ENCODE measurements at regions not wholly inside any gene's neighbourhood (a gene's known extent, or its start where the extent isn't known, plus 50 kb on each side); places are given as distances from the start of the nearest gene placed in this dataset.
"Not testable (repeated sequence)": the region's sequence is repeated elsewhere in the genome, so short reads cannot be mapped to it uniquely, and the experiment has no call there.

GRCh38 chr18:26653943-26654615 lies 105.7 kb upstream of the KCTD1 start:
- DNase-seq (ENCODE audit: low read depth in 2 of 2), result no peak

DNA sequence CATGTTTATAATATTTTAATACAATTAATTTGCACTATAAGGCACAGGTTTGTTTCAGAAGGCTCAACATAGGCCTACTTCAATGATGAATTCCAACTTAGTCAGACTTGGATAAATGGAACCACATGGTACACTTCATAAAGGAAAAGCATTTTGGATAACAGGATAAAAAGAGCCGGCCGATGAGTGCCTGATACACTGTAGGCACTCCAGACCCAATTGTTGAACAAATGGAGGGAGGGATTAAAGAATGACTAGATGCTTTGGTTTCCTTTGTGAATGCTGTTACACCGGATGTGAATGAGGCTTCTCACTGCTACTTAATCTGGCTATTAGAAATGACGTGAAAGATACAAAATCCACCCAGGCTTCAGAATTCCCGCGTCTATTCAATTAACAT lies 104.1 kb upstream of the KCTD1 start:
- DNase-seq (ENCODE audit: low read depth in 2 of 2), result no peak

GRCh38 chr18:26650310-26651268 lies 102.2 kb upstream of the KCTD1 start:
- no peak for DNase-seq (ENCODE audit: low read depth in 2 of 2)

DNA sequence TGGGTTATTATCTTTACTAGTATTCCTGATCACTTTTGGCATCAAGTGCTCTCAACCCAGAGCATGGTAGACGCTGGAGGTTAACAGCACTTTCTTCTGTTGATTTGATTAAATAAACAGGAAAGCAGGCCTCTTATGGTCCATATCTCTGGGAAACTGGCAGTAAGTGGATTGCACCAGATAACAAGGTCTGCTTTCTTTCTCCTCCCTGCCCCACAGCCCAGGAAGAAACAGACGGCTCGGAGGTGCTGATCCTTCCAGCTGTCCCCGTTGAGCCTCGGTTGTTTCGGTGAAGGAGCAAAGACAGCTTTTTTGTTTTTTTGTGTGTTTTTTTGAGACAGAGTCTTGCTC lies 100.8 kb upstream of the KCTD1 start:
- no peak for DNase-seq (ENCODE audit: low read depth in 2 of 2)

GRCh38 chr18:26648509-26649192 lies 100.3 kb upstream of the KCTD1 start:
- DNase-seq (ENCODE audit: low read depth in 2 of 2), result no peak

DNA sequence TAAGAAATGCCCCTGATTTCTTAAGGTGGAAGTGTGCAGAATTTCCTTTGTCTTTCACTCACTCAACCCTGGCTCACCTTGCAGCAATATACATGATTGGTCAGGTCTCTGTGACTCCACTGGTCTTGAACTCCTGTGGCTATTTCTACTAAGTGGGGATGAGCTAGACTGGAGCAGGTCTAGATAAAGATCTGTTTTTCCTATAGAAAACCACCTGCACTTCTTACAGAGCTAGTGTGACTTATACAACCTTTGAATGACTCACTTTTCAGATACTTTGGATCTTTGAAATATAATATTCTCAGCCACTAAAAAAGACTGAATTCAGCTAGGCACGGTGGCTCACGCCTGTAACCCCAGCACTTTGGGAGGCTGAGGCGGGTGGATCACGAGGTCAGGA lies 98.5 kb upstream of the KCTD1 start:
- no peak for DNase-seq (ENCODE audit: low read depth in 2 of 2)

DNA sequence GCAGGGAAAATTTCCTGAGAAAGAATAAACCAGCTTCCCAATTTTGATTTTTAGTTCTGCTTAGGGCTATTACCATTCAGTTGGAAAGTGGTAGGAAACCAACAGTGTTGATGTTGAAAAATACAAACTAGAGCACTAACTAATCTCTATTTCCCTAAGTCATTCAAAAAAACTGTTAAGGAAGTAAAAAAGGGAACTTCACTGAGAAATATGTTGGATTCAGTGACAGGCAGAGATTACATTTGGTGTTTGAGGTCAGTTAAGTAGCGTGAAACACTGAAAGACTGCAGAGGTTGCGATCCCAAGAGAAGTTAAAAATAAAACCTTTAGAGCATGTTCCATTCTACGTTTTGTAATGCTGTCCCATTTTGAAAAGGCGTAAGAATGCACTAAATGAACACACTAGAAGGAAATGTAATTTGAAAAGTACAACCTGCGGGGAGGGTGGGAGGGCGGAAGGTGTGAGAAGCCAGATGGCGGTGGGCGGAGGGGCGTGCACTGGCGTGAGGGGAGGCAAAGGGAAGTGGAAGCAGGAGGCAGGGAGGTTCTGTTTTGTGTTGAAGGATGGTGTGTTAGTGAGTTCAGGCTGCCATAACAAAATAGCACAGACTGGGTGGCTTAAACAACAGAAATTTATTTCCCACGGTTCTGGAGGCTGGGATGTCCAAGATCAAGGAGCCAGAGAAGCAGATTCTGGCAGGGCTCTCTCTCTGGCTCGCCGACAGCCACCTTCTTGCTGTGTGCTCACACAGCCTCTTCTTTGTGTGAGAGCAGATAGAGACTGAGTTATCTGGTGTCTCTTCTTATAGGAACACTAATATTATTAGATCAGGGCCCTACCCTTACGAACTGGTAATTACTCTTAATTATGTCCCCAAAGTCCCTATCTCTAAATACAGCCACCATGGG lies 94.3 kb upstream of the KCTD1 start:
- DNase-seq (ENCODE audit: low read depth in 2 of 2), result no peak

- no peak for DNase-seq (ENCODE audit: low read depth in 2 of 2)
These were observed 92.2 kb upstream of the KCTD1 start for GRCh38 chr18:26640541-26640940.

DNA sequence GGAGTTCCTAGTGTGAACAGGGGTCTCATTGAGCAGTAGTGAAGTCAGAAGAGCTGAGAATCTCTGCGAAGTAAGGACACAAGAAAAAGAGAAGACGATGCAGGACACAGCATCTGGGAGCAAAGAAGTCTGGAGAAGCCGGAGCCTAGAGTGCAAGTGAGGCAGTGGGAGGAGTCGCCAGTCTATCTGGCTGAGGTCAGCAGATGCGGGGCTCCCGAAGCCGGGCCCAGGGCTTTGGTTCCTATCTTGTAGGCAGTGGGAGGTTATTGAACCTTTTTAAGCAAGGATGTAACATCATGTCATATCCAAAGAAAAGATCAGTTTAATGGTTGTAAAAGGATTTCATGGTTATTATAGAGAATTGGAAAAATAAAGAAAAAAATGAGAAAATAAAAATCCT lies 90.8 kb upstream of the KCTD1 start:
- DNase-seq (ENCODE audit: low read depth in 2 of 2), result no peak

DNA sequence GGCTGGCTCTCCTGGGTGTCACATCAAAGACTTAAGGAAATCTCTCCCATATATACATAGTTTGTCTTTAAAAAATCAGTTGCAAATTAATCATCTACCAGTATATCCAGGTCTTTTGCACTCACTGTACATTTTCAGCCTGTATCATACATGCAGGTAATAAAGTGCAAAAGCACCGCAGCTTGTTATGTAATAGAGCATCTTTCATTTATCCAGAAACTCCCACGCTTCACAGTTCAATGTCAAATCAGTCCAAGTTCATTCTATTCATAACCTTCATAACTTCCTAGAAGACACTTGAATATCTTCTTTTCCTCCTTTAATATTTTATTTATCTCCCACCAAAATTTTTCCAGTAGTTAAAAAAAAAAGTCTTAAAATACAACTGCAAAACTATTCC lies 89.6 kb upstream of the KCTD1 start:
- no peak for DNase-seq (ENCODE audit: low read depth in 2 of 2)

DNA sequence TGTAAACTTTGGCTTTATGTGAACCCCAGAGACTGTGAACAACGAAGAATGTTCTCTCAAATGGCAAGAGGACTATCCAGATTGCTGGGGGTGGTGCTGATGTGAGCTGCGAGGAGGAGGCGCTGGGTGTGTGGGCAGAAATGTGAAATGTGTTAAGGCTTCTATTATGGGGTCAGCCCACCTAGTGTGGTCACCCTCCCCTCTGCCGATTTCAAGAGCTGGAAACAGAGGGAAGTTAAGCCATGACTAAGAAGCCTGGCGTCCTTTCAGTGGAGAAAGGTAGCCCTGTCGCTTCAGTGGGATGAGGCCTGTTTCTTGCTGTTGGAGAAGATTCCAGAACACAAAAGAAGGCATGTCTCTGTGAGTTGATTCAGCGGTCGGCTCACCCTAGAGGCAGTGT lies 89.0 kb upstream of the KCTD1 start:
- DNase-seq (ENCODE audit: low read depth in 2 of 2), result no peak

- DNase-seq (ENCODE audit: low read depth in 2 of 2), result no peak
These were observed 87.1 kb upstream of the KCTD1 start for GRCh38 chr18:26635466-26635865.

- DNase-seq (ENCODE audit: low read depth in 2 of 2), result no peak
These were observed 86.3 kb upstream of the KCTD1 start for GRCh38 chr18:26634631-26635030.

GRCh38 chr18:26631135-26631534 lies 82.8 kb upstream of the KCTD1 start:
- DNase-seq (ENCODE audit: low read depth in 2 of 2), result no peak

DNA sequence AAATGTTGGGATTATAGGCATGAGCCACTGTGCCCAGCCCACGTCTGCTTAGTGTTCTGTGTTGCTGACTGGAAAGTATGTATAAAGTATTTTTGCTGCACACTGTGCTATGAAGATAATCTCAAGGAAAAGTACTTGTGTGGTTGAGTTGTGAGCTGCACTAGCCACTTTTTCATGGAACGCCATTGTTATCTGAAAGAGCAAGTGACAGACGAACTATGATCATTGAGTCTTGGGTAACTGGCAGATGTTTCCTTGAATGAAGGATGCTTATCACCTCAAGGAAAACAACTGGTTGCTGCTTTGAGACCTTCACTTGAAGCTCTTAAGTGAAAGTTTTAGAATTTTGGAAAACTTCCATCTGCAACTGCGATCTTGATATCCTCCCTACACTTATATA lies 82.2 kb upstream of the KCTD1 start:
- no peak for DNase-seq (ENCODE audit: low read depth in 2 of 2)

DNA sequence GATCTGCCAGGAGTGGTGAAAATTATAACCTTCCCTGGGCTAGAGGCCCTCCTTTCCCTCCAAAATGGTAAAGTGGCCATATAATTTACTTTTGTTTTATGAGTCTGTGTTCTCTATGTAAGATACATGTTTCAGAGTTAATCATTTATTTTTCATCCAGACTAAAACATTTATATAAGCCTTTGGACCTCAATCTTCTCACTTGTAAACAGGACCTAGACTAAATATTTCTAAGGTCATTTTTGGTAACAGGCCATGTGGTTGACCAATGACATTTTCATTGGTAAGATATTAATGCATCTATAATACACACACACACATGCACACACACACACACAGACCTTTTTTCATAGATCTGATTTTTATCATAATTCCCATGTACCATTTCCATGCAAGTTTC lies 79.7 kb upstream of the KCTD1 start:
- DNase-seq (ENCODE audit: low read depth in 2 of 2), result no peak

GRCh38 chr18:26624443-26624842 lies 76.1 kb upstream of the KCTD1 start:
- DNase-seq (ENCODE audit: low read depth in 2 of 2), result no peak

DNA sequence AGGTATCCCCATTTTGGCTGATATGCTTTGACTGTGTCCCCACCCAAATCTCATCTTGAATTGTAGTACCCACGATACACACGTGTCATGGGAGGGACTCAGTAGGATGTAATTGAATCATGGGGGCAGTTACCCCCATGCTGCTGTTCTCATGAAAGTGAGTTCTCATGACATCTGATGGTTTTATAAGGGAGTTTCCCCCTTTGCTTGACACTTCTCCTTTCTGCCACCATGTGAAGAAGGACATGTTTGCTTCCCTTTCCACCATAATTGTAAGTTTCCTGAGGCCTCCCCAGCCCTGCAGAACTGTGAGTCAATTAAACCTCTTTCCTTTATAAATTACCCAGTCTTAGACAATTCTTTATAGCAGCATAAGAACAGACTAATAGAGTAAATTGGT lies 75.0 kb upstream of the KCTD1 start:
- DNase-seq (ENCODE audit: low read depth in 2 of 2), result not testable (repeated sequence)

DNA sequence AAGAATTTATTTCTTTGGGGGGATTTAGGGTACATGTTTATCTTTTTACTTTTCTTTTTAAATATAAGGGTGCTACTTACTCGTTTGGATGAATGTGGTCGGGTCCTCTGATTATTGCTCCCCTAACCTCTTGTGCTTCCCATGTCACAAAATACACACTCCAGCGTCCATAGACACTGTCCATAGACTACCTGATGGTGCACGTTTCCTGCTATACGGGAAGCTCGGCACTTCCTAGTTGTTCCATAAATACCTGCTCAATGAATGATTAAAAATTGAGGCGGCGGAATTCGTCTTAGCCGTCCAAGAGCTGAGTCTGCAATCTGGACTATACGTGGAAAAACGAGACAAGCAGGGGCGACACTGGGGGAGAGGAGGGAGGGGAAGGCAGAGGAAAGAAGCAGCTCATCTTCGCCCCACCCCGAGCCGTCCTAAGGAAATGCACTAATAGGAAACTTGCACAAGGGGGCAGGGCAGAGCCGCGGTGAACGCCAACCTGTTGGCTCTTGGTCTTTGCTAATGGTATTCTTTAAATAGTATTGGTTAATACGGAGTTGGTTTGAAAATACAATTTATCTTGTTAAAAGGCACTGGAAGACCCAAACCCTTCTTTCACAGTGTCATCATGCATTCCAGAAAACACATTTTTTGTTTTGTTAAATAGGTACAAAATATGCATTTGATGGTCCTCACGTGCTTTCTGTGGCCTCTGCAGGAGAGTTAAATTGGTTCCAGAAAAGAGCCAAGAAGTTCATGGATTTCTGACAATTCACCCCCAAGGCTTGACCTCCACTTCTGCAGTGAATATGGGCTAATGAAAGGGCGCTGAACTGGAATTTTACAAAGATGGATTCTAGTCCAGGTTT lies 73.0 kb upstream of the KCTD1 start:
- DNase-seq (ENCODE audit: low read depth in 2 of 2), result peak in 1 of 2 donors; percentile 32

- no peak for DNase-seq (ENCODE audit: low read depth in 2 of 2)
These were observed 71.0 kb upstream of the KCTD1 start for GRCh38 chr18:26619350-26619749.
